ENCODE measurements at regions not wholly inside any gene's neighbourhood (a gene's known extent, or its start where the extent isn't known, plus 50 kb on each side); places are given as distances from the start of the nearest gene placed in this dataset.
"Not testable (repeated sequence)": the region's sequence is repeated elsewhere in the genome, so short reads cannot be mapped to it uniquely, and the experiment has no call there.

- TF ChIP-seq EP300 (IDR thresholded peaks at IDR 0.05; ENCODE audit: borderline replicate concordance in 1 of 2, low read depth in 2 of 2, low read length in 2 of 2); ATF2 (IDR thresholded peaks at IDR 0.05; ENCODE audit: low read length); CTCF (IDR thresholded peaks at IDR 0.05; ENCODE audit: control extremely low read depth in 1 of 3, insufficient read depth in 1 of 3, low read depth in 1 of 3, low read length in 3 of 3); CREB1 (IDR thresholded peaks at IDR 0.05); GTF2F1 (IDR thresholded peaks at IDR 0.05; ENCODE audit: borderline replicate concordance, low read depth, low read length); CBX5 (IDR thresholded peaks at IDR 0.05; ENCODE audit: low read depth, low read length): not testable (repeated sequence)
These were observed 1463.4 kb downstream of the KHDRBS2 start for GRCh38 chr6:60822597-60822996.

Measured in H1 (cell line).